ENCODE measurements at regions not wholly inside any gene's neighbourhood (a gene's known extent, or its start where the extent isn't known, plus 50 kb on each side); places are given as distances from the start of the nearest gene placed in this dataset.

DNA sequence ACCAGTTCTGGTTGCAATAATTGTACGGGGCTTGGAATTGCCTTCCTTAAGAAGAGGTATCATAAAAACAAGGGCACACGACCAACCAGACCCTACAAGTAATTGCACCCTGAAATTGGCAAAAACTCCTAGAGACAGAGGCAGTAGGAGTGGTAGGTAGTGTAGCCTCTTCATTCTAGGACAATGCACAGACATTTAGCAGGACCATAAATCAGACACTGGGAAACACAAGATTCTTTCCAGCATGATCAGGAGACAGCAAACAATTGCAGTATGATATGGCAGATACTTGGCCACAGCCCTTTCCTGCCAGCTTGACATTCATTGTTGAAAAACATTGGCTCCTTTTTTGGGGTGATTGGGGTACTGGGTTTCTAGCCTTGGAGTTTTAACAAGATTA lies 186.6 kb upstream of the PIK3C3 start:
- TF ChIP-seq, protein P1, sequence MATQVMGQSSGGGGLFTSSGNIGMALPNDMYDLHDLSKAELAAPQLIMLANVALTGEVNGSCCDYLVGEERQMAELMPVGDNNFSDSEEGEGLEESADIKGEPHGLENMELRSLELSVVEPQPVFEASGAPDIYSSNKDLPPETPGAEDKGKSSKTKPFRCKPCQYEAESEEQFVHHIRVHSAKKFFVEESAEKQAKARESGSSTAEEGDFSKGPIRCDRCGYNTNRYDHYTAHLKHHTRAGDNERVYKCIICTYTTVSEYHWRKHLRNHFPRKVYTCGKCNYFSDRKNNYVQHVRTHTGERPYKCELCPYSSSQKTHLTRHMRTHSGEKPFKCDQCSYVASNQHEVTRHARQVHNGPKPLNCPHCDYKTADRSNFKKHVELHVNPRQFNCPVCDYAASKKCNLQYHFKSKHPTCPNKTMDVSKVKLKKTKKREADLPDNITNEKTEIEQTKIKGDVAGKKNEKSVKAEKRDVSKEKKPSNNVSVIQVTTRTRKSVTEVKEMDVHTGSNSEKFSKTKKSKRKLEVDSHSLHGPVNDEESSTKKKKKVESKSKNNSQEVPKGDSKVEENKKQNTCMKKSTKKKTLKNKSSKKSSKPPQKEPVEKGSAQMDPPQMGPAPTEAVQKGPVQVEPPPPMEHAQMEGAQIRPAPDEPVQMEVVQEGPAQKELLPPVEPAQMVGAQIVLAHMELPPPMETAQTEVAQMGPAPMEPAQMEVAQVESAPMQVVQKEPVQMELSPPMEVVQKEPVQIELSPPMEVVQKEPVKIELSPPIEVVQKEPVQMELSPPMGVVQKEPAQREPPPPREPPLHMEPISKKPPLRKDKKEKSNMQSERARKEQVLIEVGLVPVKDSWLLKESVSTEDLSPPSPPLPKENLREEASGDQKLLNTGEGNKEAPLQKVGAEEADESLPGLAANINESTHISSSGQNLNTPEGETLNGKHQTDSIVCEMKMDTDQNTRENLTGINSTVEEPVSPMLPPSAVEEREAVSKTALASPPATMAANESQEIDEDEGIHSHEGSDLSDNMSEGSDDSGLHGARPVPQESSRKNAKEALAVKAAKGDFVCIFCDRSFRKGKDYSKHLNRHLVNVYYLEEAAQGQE (IDR thresholded peaks at IDR 0.05; ENCODE audit: insufficient read depth in 1 of 2, low read depth in 2 of 2, low read length in 2 of 2), result no peak
- no peak for TF ChIP-seq TAF1 (IDR thresholded peaks at IDR 0.05; ENCODE audit: borderline replicate concordance, insufficient read depth, low read length)
- TF ChIP-seq POLR2AphosphoS5 (IDR thresholded peaks at IDR 0.05; ENCODE audit: low read depth, low read length), result no peak

Measured in PFSK-1 (cell line).